DMS153 treated with DMSO at 0.1 percent for 48 hours (cell line): ENCODE measurements at regions not wholly inside any gene's neighbourhood (a gene's known extent, or its start where the extent isn't known, plus 50 kb on each side); places are given as distances from the start of the nearest gene placed in this dataset.

ENCODE experiments used
- DNase-seq: peaks from one replicate; lab custom pipeline; 2025; ENCODE audit not compliant: unreplicated experiment; lab: John Stamatoyannopoulos, UW

DNA sequence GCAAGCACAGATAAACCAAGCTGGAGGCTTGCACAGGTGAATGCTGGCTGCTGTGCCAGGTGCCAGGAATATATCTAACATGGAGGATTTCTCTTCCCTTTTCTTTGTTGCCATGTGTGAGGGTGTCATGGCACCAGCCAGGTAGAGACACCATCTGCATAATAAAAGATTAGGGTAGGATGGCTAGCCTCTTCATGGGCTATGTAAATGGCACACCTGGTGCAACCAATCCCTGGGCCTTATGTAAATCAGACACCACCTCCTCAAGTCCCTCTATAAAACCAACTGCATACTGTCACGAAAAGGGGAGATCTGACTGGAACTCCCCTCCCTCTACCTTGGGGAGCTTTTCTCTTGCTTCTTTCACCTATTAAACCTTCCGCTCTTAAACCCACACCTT is 322.5 kb upstream of the POM121L12 start:
- DNase-seq = no peak

DNA sequence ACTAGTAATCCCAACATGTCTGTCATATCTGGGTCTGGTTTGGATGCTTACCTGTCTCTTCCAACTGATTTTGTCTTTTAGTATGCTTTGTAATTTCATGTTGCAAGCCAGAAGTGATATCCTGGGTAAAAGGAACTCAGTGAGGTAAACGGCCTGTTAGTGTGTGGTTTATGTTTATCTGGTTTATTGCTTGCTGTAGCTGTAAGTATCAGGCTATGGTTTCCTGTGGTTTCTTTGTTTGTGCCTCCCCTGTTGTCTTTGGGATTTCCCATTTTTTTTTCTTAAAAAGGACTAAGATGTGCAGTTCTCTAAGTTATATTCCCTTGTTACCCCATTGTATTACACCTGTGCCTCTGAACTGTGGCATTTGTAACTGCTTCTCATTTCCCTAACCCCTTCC is 323.5 kb upstream of the POM121L12 start:
- no peak for DNase-seq

DNA sequence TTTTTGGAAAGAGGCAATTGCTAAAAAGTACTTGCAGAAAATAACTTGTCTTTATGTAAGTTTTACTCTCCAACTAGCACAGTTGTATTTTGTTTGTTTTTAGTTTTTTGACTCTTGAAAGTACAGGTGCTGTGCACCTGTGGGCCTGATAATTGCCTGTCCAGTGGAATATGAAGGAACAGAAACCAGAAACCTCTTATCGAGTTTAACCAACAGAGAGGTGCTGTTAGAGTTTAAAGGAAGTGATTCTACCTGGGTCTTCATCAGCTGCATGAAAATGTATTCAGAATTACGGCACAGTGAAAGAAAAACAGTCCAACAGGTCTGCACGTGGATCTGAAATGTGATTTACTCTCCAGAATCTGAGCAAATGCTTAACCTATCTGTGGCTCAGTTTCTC is 326.6 kb upstream of the POM121L12 start:
- DNase-seq = no peak

DNA sequence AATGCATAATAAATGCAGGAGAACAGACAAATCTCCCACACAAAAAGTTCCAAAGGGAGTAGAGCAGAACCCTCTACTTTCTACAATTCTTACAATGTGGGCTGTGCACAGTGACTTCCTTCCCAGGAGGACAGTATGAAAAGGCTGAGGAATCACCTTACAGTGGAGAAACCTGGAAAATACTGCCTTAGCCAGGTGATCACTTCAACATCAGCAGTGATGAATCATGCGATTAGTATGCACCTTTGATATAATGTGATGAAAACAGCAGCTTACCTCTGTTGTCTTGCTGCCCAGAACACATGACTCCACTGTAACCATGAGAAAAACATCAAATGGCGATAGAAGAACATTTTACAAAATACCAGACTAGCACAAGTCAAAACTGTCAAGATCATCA is 329.7 kb upstream of the POM121L12 start:
- DNase-seq = no peak

DNA sequence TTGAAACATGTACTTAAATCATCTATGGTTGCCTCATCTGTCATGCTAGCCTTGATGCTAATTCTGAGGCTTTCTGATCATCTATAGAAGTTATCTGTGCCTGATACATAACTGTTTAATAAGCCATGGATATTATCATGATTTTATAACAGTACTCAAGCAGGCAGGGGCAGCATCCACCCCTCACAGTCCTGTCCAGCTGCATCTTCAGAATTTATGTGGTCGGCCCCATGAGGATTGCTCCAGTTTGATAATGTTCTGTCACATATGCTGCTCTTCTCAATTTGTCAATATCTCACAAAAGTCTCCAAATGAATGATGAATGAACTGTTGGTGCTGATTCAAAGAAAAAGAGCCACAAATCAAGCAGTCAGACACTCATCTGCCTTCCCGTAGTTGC is 335.1 kb upstream of the POM121L12 start:
- DNase-seq = no peak

DNA sequence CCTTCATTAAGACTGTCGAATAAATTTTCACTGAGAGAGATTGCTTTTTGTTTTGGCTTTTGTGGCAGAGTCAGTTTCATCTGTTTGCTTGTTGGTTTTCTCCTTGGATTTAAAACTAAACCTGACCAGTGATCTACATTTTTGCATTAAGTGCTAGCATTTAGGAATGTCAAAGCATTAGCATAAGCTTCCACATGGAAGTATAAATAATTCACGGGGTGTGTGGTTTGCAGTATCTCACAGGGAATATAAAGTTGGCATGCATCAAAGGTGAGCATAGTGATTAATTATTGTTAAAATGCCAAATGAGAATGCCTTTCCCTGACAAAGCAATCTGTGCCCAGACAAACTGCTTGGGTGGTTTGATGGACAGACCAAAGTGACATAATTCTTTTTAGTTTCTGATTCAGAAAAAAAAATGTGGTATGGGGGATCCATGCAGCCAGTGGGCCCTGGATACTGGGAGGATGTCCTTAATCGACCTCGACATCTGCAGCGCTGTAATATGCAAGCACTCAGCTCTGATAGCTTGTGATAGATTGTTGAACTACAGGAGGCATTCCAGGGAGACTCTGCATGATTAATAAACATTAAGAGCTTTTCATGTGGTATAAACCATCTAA is 339.3 kb upstream of the POM121L12 start:
- DNase-seq = no peak

DNA sequence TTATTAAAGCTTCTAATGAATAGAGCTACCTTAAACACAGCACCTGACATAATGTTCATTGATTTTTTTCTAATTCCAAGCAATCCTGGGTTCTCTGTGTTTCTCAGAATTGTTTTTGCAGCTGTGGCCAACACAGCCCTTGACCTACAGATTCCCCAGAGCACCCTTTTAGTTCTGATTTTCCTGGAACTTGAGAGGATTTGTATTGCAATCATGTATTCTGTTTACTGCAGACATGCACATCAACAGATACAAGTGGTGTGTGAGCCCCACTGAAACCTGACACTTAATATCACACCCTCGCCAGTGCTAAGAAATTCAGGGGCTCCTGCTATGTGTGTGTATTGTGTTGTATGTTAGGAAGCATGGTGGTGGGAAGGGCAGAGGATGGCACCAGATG is 344.2 kb upstream of the POM121L12 start:
- no peak for DNase-seq

DNA sequence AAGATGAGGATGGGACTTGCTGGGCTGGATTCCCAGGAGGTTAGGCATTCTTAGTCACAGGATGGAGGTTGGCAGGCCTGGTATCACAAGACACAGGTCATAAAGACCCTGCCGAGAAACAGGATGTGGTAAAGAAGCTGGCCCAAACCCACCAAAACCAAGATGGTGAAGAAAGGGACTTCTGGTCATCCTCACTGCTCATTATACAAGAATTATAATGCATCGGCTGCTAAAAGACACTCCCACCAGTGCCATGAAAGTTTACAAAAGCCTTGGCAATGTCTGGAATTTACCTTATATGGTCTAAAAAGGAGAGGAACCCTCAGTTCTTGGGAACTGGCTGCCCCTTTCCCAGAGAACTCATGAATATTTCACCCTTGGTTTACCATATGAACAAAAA is 345.5 kb upstream of the POM121L12 start:
- no peak for DNase-seq

DNA sequence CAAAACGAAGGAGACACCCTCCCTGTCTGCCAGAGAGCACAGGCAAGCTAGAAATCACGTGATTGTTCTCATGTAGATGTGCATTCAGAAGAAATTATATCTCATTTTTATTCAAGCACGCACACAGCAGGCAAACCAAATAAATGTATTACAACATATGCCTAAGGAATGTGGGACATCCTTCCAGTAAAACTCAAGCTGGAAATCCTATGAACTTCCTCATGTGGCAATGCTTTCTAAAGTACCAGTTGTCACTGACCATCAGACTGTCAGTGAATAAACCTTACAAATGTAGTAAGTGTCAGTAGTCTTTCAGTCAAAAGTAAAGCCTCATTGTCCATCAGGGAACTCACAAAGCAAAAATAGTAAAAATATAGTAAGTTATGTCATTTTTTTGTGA is 350.1 kb upstream of the POM121L12 start:
- DNase-seq = no peak

DNA sequence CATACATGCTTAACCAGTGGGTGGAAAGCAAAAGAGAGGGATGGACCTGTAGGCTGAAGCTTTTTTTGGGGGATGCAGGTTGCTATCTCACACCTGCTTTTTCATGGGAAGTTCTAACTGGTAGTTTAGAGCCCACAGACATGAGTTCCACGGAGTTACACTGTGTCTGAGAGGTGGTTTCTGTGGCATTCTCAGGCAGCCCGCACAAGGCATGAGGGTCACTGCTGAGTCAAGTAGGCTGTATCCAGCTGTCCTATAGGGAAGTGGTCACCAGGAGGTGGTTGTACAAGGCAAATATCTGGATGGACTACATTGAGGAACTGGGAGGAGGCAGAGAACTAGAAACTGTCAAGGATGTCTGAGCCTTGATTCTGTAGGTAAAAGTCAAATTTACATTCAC is 351.0 kb upstream of the POM121L12 start:
- no peak for DNase-seq

DNA sequence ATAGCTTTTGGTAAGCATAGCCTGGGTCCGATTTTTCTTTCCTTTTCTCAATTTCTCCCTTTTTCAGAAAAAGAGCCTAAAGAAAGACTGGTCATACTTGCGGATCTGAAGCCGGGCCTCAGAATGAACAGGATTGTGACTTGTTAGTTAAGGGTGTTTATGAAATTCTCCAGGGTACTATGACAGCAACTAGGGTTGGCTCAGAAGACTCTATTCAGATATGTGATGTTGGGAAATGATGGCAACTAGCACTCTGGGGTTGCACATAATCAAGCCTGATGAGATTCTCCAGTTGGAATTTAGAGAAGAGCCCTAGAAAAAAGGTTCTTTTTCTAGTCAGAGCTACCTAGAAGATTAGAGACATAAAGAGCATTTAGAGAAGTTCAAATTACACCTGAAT is 352.4 kb upstream of the POM121L12 start:
- DNase-seq = no peak

DNA sequence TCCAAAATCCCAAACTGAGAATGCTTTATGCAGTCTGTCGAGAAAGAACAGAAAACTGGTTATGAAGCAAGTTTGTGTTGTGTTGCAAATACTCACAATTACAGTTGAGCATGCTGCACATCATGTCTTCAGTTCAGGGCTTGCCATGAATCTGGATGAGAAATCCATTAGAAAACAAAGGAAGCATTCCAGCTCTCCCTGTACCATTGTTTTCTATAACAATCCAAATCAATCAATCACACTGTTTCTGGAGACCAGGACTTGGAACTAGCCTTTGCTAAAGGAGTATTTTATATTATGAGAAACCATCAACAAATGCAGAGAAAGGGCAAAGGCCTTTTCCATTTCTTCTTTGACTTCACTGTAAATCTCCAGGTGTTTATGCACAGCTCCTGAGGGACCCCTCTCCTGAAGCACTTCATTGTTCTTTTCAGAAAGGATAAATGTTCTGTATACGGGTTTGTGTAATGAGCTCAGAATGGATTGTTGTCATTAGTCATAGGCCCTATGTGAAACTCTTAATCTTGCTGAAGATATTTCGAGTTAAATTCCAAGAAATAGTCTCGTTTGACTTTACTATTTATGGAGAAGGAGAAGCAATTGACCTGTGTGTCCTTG is 364.7 kb upstream of the POM121L12 start:
- DNase-seq = no peak

DNA sequence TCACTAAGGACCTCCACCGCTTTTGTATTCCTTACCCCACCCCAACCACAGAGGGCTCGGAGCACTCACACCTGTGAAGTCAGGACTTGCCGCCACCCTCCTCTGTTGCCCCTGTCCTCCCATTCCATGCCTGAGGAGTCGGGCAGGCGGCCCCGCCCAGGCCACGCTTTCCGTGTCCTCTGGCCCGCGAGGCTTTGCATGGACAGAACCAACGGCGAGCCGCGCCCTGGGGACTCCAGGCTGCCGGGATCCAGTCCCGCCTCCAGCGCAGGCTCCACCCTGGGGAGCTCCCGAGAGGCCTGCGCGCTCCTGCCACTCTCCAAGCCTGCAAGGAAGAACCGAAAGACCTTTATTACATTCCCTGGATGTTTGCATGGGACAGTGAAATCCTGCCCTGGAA is 366.4 kb upstream of the POM121L12 start:
- DNase-seq = no peak

DNA sequence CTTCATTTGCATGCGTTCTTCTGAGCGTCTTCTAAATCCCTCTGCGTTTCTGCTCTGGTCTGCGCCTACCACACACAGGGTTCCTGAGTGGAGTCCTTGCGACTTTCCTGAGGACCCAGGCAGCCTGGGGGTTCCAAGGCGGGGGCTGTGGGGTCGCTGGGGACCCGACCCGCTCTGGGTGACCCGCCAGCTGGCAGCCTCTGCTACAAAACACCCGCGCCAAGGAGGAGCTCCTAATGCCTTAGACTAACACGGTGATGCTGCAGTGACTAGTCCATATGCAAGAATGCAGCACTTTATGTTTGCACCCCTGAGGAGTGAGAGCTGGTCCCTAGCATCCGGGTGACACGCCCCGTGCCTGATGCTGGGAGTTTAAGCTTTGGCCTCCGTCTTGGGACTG is 367.0 kb upstream of the POM121L12 start:
- no peak for DNase-seq

DNA sequence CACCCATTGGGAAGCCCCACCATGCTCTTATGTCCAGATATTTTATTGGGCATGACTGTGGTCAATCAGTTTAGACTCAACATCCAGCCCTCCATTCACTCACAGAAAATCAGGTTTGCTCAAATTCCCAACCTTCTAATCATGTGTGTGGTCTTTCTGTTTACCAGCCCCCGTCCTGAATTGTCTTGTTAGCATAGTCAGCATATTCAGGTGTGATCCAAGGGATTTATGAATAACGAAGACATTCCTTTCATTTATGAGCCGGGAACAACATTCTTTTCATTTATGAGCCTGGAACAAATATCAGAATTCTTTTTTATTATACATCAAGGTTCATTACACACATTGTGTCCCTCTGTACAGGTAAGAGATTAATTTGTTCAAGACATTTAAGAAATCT is 376.3 kb upstream of the POM121L12 start:
- no peak for DNase-seq

DNA sequence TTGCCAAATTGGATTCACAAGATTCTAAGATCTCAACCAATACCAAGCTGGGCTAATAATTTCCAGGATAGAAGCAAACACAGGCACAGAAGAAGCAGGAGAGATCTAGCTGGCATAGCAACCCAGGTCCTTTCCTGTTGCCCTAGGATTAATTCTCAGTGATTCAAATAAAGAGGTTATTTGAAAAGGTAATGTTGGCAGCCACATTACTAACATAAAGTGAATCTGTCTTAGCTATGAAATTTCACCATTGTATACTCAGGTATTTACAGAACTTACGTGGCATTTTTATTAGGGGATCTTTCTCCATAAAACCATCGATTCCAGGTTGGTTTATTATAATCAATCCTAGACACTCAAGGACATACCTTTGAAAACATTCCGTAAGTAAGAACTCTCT is 379.3 kb upstream of the POM121L12 start:
- DNase-seq = no peak

DNA sequence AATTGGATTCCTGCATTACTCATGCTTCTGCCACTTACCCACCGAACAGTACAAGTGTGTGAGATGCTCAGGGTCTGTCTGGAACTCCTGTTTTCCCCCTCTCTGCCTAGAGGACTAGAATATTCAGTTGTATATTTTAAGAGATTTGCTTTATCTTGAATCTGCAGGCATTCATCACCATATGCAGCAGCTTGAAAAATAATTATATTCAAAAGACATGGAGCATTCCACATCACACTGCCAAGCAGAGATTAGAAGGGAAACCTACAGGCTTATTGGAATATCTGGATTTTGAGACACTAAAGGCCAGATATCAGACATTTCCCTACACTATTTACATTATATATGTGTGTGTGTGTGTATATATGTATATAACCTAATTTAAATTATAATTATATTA is 382.8 kb upstream of the POM121L12 start:
- DNase-seq = no peak

DNA sequence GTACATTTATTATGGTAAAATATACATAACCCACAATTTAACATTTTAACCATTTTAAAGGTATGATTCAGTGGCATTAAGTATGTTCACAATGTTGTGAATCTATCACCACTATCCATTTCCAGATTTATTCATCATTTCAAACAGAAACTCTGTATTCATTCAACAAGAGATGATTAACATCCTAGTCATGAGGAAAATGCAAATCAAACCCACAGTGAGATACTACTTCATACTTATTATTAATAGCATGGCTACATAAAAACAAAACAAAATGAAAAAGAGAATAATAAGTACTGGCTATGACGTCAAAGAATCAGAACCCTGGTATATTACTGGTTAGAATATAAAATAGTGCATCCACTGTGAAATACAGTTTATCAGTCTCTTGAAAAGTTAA is 386.6 kb upstream of the POM121L12 start:
- DNase-seq = no peak

DNA sequence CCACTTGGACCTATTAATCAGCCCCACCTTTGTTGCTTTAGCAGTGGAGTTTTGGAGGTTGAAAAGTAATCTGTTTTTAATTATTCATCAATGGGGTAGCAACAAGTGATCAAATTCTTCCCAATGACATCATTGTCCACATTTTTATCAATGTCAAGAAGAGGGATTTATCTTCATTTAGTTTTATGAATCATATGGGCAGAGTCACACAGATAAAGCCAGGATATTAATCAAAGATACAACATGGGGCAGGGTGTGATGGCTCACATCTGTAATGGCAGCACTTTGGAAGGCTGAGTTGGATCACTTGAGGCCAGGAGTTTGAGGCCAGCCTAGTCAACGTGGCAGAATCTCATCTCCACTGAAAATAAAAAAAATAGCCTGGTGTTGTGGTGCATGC is 388.4 kb upstream of the POM121L12 start:
- DNase-seq = no peak

DNA sequence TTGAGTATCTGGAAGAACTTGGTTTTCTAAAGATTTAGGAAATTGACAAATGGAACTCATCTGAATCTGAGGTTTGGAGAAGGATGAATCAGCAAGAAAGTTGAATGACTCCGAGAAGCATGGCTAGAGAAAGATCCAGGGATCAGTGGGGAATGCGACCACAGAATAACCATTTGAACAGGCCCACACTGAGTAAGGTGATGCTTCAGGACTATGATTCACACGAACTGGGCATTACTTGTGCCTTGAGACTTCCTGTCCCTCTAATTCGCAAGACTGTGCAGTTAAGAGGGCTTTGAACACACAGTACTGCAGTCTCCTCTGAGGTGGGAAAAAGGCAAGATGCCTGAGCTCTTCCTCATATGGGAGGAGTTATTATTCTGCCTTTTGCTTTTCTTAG is 395.5 kb upstream of the POM121L12 start:
- DNase-seq = no peak

DNA sequence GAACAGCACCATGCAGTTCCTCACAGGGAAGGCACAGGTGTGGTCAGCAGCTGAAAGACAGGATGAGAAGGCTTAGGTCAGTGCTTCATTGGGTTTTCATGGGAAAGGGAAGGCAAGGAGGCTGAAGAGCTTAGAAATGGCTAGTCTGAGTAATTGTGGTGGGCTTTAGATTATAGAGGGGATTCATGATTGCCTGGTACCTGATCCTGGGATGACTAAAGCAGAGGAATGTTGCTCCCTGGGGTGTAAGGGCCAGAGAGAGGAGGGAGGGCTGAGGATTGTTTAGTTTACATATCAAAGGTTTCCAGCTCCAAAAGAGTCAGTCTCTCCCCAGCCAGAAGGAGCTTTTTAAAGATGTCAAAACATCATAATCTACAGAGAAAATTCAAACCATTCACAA is 396.3 kb upstream of the POM121L12 start:
- DNase-seq = no peak

DNA sequence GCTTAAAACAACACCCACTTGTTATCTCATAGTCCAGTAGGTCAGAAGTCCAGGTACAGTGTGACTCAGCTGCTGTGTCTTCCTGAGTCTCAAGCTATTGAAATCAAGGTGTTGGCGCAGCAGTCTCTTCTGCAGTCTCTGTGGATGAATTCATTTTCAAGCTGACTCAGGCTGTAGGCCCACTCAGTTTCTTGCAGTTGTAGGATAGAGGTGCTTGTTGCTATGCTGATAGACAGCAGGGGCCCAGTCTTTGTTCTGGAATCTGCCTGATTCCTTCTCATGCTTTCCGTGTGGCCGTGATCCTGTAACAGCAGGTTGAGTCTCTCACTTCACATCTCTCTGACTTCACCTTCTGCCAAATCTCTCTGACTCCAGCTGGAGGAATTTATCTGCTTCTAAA is 400.4 kb upstream of the POM121L12 start:
- no peak for DNase-seq

DNA sequence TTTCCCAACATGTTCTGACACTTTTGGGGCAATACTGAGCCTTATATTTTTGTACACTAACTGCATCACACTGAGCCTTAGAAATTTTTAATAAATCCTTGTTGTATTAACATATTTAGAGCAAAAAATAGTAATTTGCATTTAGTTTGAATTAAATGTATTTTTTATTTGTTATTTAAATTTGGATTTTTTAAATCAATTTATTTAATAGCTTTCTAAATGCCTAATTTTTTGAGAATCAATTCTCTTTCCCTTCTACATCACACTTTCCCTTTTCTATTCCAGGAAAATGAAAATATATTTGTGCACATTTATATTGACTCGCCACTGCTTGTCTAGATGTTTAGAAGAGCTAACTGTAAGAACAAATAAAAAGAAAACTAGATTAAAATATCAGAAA is 414.6 kb upstream of the POM121L12 start:
- DNase-seq = no peak
